Fibroblast of lung (primary cell): ENCODE measurements at regions not wholly inside any gene's neighbourhood (a gene's known extent, or its start where the extent isn't known, plus 50 kb on each side); places are given as distances from the start of the nearest gene placed in this dataset.
"Not testable (repeated sequence)": the region's sequence is repeated elsewhere in the genome, so short reads cannot be mapped to it uniquely, and the experiment has no call there.

Experiments used
- DNase-seq, 2 donors: peaks; one replicate each; pipeline versions ENCODE4 v3.0.0 to v3.0.0-alpha.2; 2010; ENCODE audit warnings: low read depth in 2 of 2
- H2AFZ ChIP-seq: 2 replicates; pipeline ENCODE4 v1.5.1; 2012; ENCODE audit warnings: low read length, control low read depth, inconsistent platforms
- H3K27ac ChIP-seq: 2 replicates; pipeline ENCODE4 v1.5.1; 2011; ENCODE audit warnings: low read length, control low read depth; ENCODE audit not compliant: insufficient read depth
- H3K27me3 ChIP-seq: 2 replicates; pipeline ENCODE4 v1.5.1; 2011; ENCODE audit warnings: mild to moderate bottlenecking, low read length; ENCODE audit not compliant: control insufficient read depth, insufficient read depth
- H3K36me3 ChIP-seq: 2 replicates; pipeline ENCODE4 v1.5.1; 2011; ENCODE audit warnings: low read length; ENCODE audit not compliant: control insufficient read depth, insufficient read depth
- H3K4me1 ChIP-seq: 2 replicates; pipeline ENCODE4 v1.5.1; 2011; ENCODE audit warnings: low read length; ENCODE audit not compliant: control insufficient read depth, insufficient read depth; ENCODE audit errors: extremely low read depth
- H3K4me2 ChIP-seq: 2 replicates; pipeline ENCODE4 v1.5.1; 2011; ENCODE audit warnings: low read length, control low read depth; ENCODE audit not compliant: insufficient read depth; ENCODE audit errors: extremely low read depth
- H3K4me3 ChIP-seq, 4 experiments: fragments of 200-600 bp in 1 of 4; sonication (generic) in 1 of 4; replicated peaks in 1 of 4; 2 replicates each; pipeline ENCODE4 v1.5.1; 2011 to 2016; ENCODE audit warnings: low read length in 4 of 4, low read depth in 3 of 4, mild to moderate bottlenecking in 3 of 4, control low read depth in 2 of 4, inconsistent platforms in 1 of 4, mixed read lengths in 1 of 4; ENCODE audit not compliant: insufficient read depth in 1 of 4; ENCODE audit errors: control extremely low read depth in 1 of 4
- H3K79me2 ChIP-seq: 2 replicates; pipeline ENCODE4 v1.5.1; 2012; ENCODE audit warnings: mild to moderate bottlenecking, low read length, inconsistent platforms; ENCODE audit not compliant: control insufficient read depth, insufficient read depth
- H3K9ac ChIP-seq: 2 replicates; pipeline ENCODE4 v1.5.1; 2011; ENCODE audit warnings: mild to moderate bottlenecking, low read length, control low read depth; ENCODE audit not compliant: insufficient read depth
- H3K9me3 ChIP-seq: 2 replicates; pipeline ENCODE4 v1.5.1; 2012; ENCODE audit warnings: low read depth, low read length; ENCODE audit not compliant: control insufficient read depth, insufficient read depth
- H4K20me1 ChIP-seq: 2 replicates; pipeline ENCODE4 v1.5.1; 2011; ENCODE audit warnings: low read length; ENCODE audit not compliant: control insufficient read depth, insufficient read depth; ENCODE audit errors: extremely low read depth
- CTCF ChIP-seq, 2 donors: IDR thresholded peaks in 1 of 2; conservative IDR thresholded peaks in 1 of 2; 1 replicate in 1 of 2; 2 replicates in 1 of 2; pipeline ENCODE4 v1.5.1; 2011 to 2012; ENCODE audit warnings: low read length in 2 of 2, control low read depth in 1 of 2, inconsistent platforms in 1 of 2, low read depth in 1 of 2, mild to moderate bottlenecking in 1 of 2
- EZH2 ChIP-seq: IDR thresholded peaks from 2 replicates; pipeline ENCODE4 v1.5.1; 2012; ENCODE audit warnings: low read length, control low read depth, mild to moderate bottlenecking; ENCODE audit errors: missing control alignments

GRCh38 chr2:175259164-175259563 is 77.7 kb upstream of the ATP5MC3 start:
- no peaks in the 10 kb centered on the region for H3K9me3 ChIP-seq
- H3K4me2 ChIP-seq: no peak overlapping the region
- H3K79me2 ChIP-seq: no peaks in the 10 kb centered on the region
- H3K36me3 ChIP-seq: no peaks in the 10 kb centered on the region
- H2AFZ ChIP-seq: no peak overlapping the region
- H3K27me3 ChIP-seq: peaks cover 2% of the 10 kb centered on the region
- H3K9ac ChIP-seq: no peak overlapping the region
- no peaks in the 10 kb centered on the region for H3K4me1 ChIP-seq
- no peak overlapping the region for H3K4me3 ChIP-seq
- TF ChIP-seq EZH2 (no peak), CTCF (conservative IDR thresholded peaks at IDR 0.05 in 1 of 2, IDR thresholded peaks at IDR 0.05 in 1 of 2; ENCODE audit: low read depth in 1 of 2, low read length in 2 of 2) (no peak)
- no peak overlapping the region for H3K27ac ChIP-seq
- no peaks in the 10 kb centered on the region for H4K20me1 ChIP-seq
- DNase-seq: no peak

- Histone ChIP-seq H3K9ac (no peak overlapping the region), H3K27me3 (peaks cover 2% of the 10 kb centered on the region), H3K27ac (no peak overlapping the region), H3K4me1 (no peaks in the 10 kb centered on the region), H3K4me3 (no peak overlapping the region), H3K9me3 (no peaks in the 10 kb centered on the region), H3K36me3 (no peaks in the 10 kb centered on the region), H2AFZ (no peak overlapping the region), H4K20me1 (no peaks in the 10 kb centered on the region), H3K4me2 (no peak overlapping the region), H3K79me2 (no peaks in the 10 kb centered on the region)
- TF ChIP-seq EZH2 (no peak), CTCF (conservative IDR thresholded peaks at IDR 0.05 in 1 of 2, IDR thresholded peaks at IDR 0.05 in 1 of 2; ENCODE audit: low read depth in 1 of 2, low read length in 2 of 2) (no peak)
- DNase-seq: no peak
These were observed 75.5 kb upstream of the ATP5MC3 start for GRCh38 chr2:175256806-175257585.

GRCh38 chr2:175256391-175256790 is 74.9 kb upstream of the ATP5MC3 start:
- DNase-seq, H3K36me3 ChIP-seq, H3K27me3 ChIP-seq, H3K9me3 ChIP-seq, H3K27ac ChIP-seq, H3K4me3 ChIP-seq, H3K9ac ChIP-seq, H2AFZ ChIP-seq, H4K20me1 ChIP-seq, H3K4me2 ChIP-seq, H3K79me2 ChIP-seq, H3K4me1 ChIP-seq: not testable (repeated sequence)
